ENCODE measurements at regions not wholly inside any gene's neighbourhood (a gene's known extent, or its start where the extent isn't known, plus 50 kb on each side); places are given as distances from the start of the nearest gene placed in this dataset.

DNA sequence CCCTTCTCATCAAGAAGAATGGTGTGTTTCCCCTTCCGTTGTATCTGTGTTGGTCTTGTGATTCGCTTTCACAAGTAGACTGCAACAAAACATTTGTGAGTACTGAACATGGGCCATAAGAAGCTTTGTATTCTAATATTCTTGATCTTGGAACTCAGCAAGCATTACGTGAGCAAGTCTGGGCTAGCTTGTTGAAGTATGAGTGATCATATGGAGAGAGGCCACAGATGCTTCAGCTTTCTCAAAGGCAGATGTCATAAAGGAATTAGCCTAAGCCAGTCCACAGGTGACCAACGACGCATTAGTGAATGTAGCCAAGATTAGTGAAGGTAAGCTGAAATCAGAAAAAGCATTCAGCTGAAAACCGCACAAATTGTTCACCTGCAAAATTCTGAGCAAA lies 609.6 kb upstream of the NEGR1 start:
- TF ChIP-seq POLR2A (IDR thresholded peaks at IDR 0.05; ENCODE audit: low read depth, low read length) = no peak
- TF ChIP-seq POLR2AphosphoS5 (IDR thresholded peaks at IDR 0.05; ENCODE audit: low read depth, low read length) = no peak
- TF ChIP-seq TAF1 (IDR thresholded peaks at IDR 0.05; ENCODE audit: low read depth, low read length) = no peak
- TF ChIP-seq PAX5 (IDR thresholded peaks at IDR 0.05; ENCODE audit: insufficient read depth, low read length, severe bottlenecking) = no peak
- TF ChIP-seq SPI1 (IDR thresholded peaks at IDR 0.05; ENCODE audit: low read depth, low read length) = no peak
- no peak for TF ChIP-seq POU2F2 (IDR thresholded peaks at IDR 0.05; ENCODE audit: low read depth, low read length)
